Gastrocnemius medialis (tissue), 4 donors: ENCODE measurements at regions not wholly inside any gene's neighbourhood (a gene's known extent, or its start where the extent isn't known, plus 50 kb on each side); places are given as distances from the start of the nearest gene placed in this dataset.

Experiments
- ATAC-seq, 2 donors: fragments of 150-250 bp; one replicate each; pipeline ENCODE4 v1.9.1; 2016
- DNase-seq, 2 donors: peaks; one replicate each; pipeline ENCODE4 v3.0.0-alpha.2; 2019
- H3K27ac ChIP-seq, 4 donors: fragments of 200-600 bp; sonication (generic); 1 replicate in 1 of 4; 2 replicates in 3 of 4; pipeline ENCODE4 v1.5.1; 2016 to 2018; ENCODE audit warnings: mild to moderate bottlenecking in 2 of 4, moderate library complexity in 1 of 4
- H3K27me3 ChIP-seq, 3 donors: fragments of 200-600 bp; sonication (generic) in 2 of 3; 1 replicate in 1 of 3; 2 replicates in 2 of 3; pipeline versions ENCODE4 v1.5.1 to v1.6.0; 2016 to 2019; ENCODE audit warnings: mild to moderate bottlenecking in 1 of 3, moderate library complexity in 1 of 3
- H3K36me3 ChIP-seq, 2 donors: fragments of 200-600 bp; sonication (generic) in 1 of 2; one replicate each; pipeline ENCODE4 v1.5.1; 2017 to 2018
- H3K4me1 ChIP-seq, 2 donors: fragments of 200-600 bp; sonication (generic) in 1 of 2; one replicate each; pipeline ENCODE4 v1.5.1; 2016 to 2017; ENCODE audit warnings: mild to moderate bottlenecking in 2 of 2
- H3K4me3 ChIP-seq, 4 donors: fragments of 200-600 bp; sonication (generic) in 3 of 4; 1 replicate in 1 of 4; 2 replicates in 3 of 4; pipeline ENCODE4 v1.5.1; 2016 to 2019; ENCODE audit warnings: mild to moderate bottlenecking in 2 of 4
- H3K9me3 ChIP-seq, 3 donors: fragments of 200-600 bp; sonication (generic) in 2 of 3; 1 replicate in 1 of 3; 2 replicates in 2 of 3; pipeline ENCODE4 v1.5.1; 2016 to 2019
- CTCF ChIP-seq, 5 experiments: fragments of 450-650 bp in 3 of 5; fragments of 200-600 bp in 2 of 5; sonication (generic) in 2 of 5; IDR thresholded peaks in 4 of 5; conservative IDR thresholded peaks in 1 of 5; 1 replicate in 4 of 5; 2 replicates in 1 of 5; pipeline ENCODE4 v1.5.1; 2016 to 2019; ENCODE audit warnings: antibody characterized with exemption in 5 of 5, mild to moderate bottlenecking in 3 of 5, moderate library complexity in 3 of 5
- POLR2A ChIP-seq, 2 donors: fragments of 450-650 bp; IDR thresholded peaks; one replicate each; pipeline ENCODE4 v1.6.1; 2017; ENCODE audit warnings: antibody characterized with exemption in 2 of 2, mild to moderate bottlenecking in 2 of 2, moderate library complexity in 2 of 2
- in situ Hi-C, 4 donors: fragments of 200-750 bp; cut with MboI; loops; one replicate each; pipeline versions ENCODE4 v1.15.0 to v1.8.0; 2017; ENCODE audit warnings: low sequenced_read_pairs in 4 of 4
- intact Hi-C: fragments of 100-400 bp; cut with DNase I; formaldehyde crosslinking; loops from one replicate; pipeline ENCODE4 v1.15.1; 2023; ENCODE audit warnings: low total_unique reads

- H3K36me3 ChIP-seq = no peaks in the 10 kb centered on the region
- H3K27me3 ChIP-seq = no peaks in the 10 kb centered on the region
- in situ Hi-C loops = no loop called here
- intact Hi-C loops = no loop called here
- peaks cover 0 to 6% of the 10 kb centered on the region in 2 donors for H3K4me1 ChIP-seq
- ATAC-seq = no peak
- no peaks in the 10 kb centered on the region for H3K9me3 ChIP-seq
- no peak overlapping the region for H3K4me3 ChIP-seq
- no peak overlapping the region for H3K27ac ChIP-seq
- TF ChIP-seq POLR2A (IDR thresholded peaks at IDR 0.05) (no peak), CTCF (IDR thresholded peaks at IDR 0.05 in 4 of 5, conservative IDR thresholded peaks at IDR 0.05 in 1 of 5) (no peak)
- no peak for DNase-seq
These were observed 221.0 kb upstream of the KLF4 start for GRCh38 chr9:107710546-107710945.

- TF ChIP-seq POLR2A (IDR thresholded peaks at IDR 0.05) = no peak
- no peak for TF ChIP-seq CTCF (IDR thresholded peaks at IDR 0.05 in 4 of 5, conservative IDR thresholded peaks at IDR 0.05 in 1 of 5)
- intact Hi-C loops (no loop called here), in situ Hi-C loops (no loop called here)
- Histone ChIP-seq H3K36me3 (no peaks in the 10 kb centered on the region), H3K4me1 (peaks cover 0 to 6% of the 10 kb centered on the region in 2 donors), H3K9me3 (no peaks in the 10 kb centered on the region), H3K4me3 (no peak overlapping the region), H3K27ac (no peak overlapping the region), H3K27me3 (no peaks in the 10 kb centered on the region)
- ATAC-seq (no peak), DNase-seq (no peak)
These were observed 219.2 kb upstream of the KLF4 start for GRCh38 chr9:107708791-107709190.

- peak; percentile 69 to 73 for ATAC-seq
- Histone ChIP-seq H3K9me3 (no peaks in the 10 kb centered on the region), H3K4me3 (no peak overlapping the region), H3K4me1 (peaks cover 0 to 11% of the 10 kb centered on the region in 2 donors), H3K27me3 (no peaks in the 10 kb centered on the region), H3K36me3 (no peaks in the 10 kb centered on the region), H3K27ac (no peak overlapping the region)
- no peak for TF ChIP-seq POLR2A (IDR thresholded peaks at IDR 0.05)
- no peak for TF ChIP-seq CTCF (IDR thresholded peaks at IDR 0.05 in 4 of 5, conservative IDR thresholded peaks at IDR 0.05 in 1 of 5)
- intact Hi-C loops = no loop called here
- in situ Hi-C loops = no loop called here
- DNase-seq = no peak
These were observed 218.4 kb upstream of the KLF4 start for GRCh38 chr9:107707915-107708441.

- TF ChIP-seq CTCF (IDR thresholded peaks at IDR 0.05 in 4 of 5, conservative IDR thresholded peaks at IDR 0.05 in 1 of 5) (no peak), POLR2A (IDR thresholded peaks at IDR 0.05) (no peak)
- Histone ChIP-seq H3K9me3 (no peaks in the 10 kb centered on the region), H3K4me1 (peaks cover 0 to 11% of the 10 kb centered on the region in 2 donors), H3K4me3 (no peak overlapping the region), H3K27ac (no peak overlapping the region), H3K36me3 (no peaks in the 10 kb centered on the region), H3K27me3 (no peaks in the 10 kb centered on the region)
- no peak for DNase-seq
- intact Hi-C loops (no loop called here), in situ Hi-C loops (no loop called here)
- ATAC-seq = no peak
These were observed 217.9 kb upstream of the KLF4 start for GRCh38 chr9:107707428-107707837.
